A673 (cell line): ENCODE measurements at regions not wholly inside any gene's neighbourhood (a gene's known extent, or its start where the extent isn't known, plus 50 kb on each side); places are given as distances from the start of the nearest gene placed in this dataset.

Experiments used
- CTCF ChIP-seq: fragments of 300-800, 200-600 bp; sonication (generic); conservative IDR thresholded peaks from 2 replicates; pipeline ENCODE4 v1.5.1; 2017; ENCODE audit warnings: low read depth, mild to moderate bottlenecking, antibody characterized with exemption, low read length, moderate library complexity, mixed read lengths
- EZH2 ChIP-seq: fragments of 200-600 bp; sonication (generic); IDR thresholded peaks from 2 replicates; pipeline ENCODE4 v1.6.1; 2017; ENCODE audit warnings: borderline replicate concordance, low read depth, mild to moderate bottlenecking, mixed read lengths, antibody characterized with exemption, low read length; ENCODE audit not compliant: poor library complexity, severe bottlenecking

- no peak for TF ChIP-seq CTCF
- no peak for TF ChIP-seq EZH2
Observed at GRCh38 chr12:94031763-94032162, 116.6 kb upstream of the PLXNC1 start.
